Medulla oblongata (tissue), 1 donor: ENCODE measurements at regions not wholly inside any gene's neighbourhood (a gene's known extent, or its start where the extent isn't known, plus 50 kb on each side); places are given as distances from the start of the nearest gene placed in this dataset.
A peak's percentile ranks its signal among the peaks of the same experiment; 100 is the strongest.

ENCODE experiments used
- DNase-seq: peaks from one replicate; pipeline ENCODE4 v3.0.0-alpha.2; 2015; ENCODE audit errors: extremely low spot score

DNA sequence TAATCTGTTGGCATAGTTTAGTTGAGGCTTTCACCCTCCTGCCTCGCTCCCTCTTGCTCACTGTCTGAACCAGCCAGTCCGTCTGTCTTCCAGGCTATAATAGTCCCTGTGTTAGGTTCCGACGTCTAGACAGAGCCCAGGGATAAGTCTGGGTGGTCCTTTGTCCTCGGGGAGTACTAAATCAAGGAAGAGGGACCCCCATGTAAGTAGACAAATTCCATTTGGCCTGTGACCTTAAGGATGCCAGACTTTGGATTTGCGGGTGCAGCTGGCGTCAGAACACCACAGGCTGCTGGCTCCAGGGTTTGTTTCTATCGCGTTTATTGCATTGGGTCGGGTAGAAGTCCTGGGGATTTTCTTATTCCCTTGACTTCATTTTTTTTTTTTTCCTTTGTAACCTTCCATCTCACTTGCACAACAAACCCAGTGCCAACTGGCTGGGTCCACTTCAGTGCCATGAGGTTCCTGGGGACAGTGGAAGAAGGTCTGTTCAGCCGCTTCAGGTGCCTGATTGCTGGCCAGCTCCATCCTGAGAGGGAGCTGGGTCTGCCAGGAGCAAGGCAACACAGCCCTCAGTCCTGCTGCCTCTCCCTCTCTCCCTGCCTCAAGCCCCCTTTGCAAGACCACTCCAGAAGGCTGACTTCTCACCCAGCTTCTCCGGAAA lies 95.4 kb upstream of the KLHL25 start:
- DNase-seq = no peak

DNA sequence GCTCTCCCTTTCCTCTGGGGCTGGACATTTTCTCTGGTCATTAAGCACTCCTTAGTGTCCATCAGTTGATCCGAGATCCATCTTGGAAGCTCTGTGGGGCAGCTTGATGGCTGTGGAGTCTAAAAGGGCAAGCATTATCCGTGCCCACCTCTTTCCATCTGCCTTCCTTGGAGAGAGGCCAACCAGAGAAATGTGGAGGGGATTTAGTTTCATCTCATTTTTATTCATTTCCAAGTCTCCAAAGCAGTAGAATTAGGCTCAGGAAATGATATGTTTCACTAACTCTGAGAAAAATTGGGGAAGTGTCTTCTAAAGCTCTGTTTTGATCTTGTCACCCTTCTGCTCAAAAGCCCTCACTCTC lies 95.9 kb upstream of the KLHL25 start:
- no peak for DNase-seq

DNA sequence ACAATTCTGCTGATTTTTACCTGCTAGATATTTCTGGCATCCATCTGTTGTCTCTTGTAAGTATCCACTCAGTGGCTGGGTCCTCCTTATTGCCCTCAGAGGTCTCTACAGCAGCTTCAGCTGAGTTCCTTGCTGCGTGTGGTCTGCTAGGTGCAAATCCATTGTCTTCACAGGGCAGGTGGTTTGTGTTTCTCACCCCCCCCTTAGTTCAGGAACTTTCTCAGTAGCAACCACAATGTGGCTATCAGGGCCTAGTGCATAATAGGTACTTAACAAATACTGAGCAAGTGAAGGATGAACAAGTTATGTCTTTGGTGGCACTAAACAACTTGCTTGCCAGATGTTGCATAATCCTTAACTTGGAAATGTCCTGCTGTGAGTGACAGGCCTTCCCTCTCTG lies 96.7 kb upstream of the KLHL25 start:
- DNase-seq = no peak

DNA sequence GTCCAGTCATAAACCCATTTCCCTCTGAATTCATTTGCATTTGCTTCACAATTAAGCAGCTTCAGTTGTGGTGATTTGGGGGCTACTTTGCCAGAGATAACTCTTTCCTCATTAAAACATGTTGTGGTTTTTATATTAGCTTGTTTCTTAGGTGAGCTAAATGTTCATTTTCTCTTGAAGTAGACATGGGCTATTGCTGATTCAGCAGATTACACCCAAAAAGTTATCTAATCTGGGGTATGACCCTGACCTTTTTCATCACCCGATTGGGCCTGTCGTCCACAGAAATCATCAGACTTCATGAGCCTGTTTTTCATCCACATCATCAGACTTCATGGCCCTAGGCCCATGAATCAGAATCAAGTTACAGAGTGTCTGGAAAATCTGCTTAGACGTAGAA lies 97.5 kb upstream of the KLHL25 start:
- no peak for DNase-seq

DNA sequence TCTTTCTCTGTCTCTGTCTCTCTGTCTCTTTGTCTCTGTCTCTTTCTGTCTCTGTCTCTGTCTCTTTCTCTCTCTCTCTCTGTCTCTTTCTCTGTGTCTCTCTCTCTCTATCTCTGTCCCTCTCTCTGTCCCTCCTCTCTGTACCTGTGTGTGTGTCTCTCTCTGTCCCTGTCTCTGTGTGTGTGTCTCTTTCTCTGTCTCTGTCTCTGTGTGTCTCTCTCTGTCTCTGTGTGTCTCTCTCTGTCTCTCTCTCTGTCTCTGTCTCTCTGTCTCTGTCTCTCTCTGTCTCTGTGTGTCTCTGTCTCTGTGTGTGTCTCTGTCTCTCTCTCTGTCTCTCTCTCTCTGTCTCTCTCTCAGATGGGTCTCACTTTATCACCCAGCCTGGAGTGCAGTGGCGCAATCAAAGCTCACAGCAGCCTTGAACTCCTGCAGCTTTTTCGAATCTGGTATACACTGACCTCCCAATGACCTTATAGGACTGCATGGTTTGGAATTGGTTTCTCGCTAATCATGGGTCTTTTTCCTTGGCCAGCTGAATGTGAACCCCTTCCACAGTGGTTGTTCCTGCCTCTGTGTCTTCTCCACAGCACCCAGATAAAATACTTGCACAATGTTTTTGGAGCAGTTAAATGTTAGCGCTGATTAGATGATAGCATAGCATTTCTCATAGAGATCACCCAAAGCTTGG lies 102.6 kb upstream of the KLHL25 start:
- DNase-seq = no peak

DNA sequence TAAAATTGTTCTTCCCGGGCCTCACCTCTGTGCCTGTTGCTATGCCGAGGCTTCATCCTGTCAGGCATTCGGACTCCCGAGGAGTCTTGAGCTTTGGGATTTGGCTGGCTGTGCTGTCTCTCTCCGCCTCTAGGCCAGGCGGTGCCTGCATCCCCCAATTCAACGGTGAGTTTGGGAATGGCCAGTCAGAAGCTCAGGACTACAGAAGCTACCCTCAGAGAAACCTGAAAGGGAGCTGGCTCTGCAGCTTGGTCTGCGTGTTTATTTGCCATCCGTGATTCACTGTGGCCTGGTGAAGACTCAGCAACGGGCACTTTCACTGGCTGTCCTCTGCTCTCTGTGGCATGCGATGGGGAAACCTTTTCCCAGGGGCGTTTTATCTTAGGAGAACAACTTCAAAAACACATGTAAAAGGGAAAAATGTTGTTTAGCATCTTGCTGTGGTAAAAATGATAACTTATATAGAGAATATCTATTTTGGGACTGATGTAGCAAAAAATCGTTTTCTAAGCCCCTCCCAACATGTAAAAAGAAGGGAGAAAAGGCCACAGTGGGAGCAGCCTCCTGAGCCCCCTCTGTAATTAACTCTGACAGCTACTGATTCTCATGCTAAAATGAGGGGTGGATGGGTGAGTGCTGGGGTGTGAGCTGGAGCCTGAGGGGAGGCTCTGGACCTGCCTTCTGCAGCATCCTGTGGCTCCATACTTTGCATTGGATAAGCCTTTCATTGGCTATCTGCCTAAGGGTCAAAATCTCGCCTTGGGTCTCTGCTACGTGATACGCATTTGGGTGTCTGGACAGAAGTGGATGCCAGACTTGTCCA lies 103.4 kb upstream of the KLHL25 start:
- DNase-seq = no peak

DNA sequence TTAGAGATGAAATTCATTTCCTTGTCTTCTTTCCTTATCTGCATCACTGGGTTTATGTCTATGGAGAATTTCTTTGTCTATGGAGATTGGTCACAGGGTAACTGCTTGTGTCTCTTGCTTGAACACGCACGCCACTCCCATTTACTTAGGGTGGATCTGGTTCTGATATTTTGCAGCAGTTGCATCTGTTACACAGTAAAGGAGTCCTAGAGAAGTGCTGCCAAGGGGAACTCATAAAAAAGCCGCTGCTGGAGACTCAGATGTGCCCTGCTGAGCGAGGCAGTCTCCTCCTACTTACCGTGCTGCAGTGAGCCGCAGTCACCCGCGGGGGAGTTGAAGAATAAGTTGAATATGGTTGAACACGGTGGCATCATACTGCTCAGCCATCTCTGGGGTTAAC lies 105.2 kb upstream of the KLHL25 start:
- no peak for DNase-seq

DNA sequence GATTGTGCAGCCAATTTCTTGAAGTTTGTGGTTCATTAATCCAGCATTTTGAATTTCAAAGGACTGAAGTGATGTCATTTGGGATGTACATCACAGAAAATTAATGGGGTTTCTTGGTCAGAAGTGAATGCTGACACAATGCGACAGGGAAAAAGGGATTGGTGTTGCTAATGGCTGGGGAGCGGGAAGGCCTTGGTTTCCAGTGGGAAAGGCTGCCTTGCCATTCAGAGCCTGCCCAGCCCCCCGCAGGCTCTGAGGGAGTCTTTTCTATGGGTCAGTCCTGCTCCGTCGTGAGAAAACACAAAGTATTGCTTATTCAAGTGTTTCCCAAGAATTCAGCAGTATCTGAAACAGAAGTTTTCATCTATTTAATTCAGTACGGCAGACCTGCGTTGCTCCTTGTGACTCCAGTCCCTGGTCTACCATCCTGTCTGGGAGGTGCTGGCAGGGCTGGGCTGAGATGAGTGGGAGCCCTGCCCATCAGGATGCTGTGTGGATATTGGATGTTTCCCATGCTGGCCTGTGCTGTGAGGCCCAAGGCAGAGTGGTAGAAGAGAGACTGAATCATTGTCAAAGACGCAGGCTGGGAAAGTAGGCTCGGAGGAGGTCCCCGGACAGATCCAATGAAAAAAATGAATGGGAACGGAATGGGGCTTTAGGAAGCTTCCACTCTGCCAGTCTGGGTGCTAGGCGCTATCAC lies 111.2 kb upstream of the KLHL25 start:
- DNase-seq = peak; percentile 8

DNA sequence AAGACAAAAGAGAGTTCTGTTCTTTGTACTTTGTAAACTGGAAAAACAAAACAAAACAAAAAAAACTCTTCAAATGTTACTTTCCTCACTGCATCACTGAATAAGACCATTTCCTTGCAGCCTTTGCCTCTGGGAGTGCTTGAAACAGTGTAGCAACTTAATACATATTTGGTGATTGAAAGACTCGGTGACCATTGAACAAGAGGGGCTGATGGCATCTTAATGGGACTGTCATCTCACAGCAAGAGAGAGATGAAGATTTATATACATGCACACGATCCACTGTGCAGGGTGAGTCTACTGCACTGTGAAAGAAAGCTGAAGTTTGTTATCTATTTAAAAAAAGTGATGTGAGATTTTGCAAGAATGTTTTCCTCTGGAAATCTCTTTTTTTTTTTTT lies 111.9 kb upstream of the KLHL25 start:
- DNase-seq = peak; percentile 15

DNA sequence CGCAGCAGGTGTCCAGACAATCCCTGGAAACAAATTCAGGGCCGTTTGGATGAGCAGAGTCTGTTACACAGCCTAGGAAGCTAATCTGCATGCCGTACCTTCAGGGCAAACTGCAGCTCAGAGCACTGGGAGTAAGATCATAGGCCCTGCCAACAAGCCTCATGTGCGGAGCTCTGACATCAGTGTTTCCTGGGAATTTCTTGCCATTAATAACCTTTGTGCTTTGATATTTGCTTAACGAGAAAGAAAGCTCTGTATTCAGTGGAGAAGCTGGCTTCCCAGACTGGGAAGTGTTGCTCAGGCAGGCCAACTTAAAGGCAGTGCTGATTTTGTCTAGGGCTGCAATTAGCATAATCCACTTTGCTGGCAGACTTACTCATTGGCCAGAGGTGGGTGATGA lies 116.1 kb upstream of the KLHL25 start:
- DNase-seq = no peak

DNA sequence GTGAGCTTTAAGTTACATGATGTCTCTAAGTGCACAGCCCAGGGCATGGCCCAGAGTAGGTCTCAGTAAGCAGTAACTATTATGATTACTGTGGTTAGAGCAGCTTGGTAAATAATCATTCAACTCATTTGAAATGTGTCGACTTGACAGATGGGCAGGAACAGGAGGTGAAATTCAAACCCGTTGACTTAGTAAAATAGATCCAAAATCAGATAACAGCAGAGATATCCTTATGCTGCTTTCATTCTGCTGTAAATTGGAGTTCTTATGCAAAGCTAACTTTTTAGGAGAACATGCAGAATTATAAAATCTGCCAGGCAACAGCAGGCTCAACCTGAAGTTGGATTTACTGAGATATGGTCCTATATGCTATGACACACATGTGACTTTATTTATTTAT lies 118.7 kb upstream of the KLHL25 start:
- no peak for DNase-seq

DNA sequence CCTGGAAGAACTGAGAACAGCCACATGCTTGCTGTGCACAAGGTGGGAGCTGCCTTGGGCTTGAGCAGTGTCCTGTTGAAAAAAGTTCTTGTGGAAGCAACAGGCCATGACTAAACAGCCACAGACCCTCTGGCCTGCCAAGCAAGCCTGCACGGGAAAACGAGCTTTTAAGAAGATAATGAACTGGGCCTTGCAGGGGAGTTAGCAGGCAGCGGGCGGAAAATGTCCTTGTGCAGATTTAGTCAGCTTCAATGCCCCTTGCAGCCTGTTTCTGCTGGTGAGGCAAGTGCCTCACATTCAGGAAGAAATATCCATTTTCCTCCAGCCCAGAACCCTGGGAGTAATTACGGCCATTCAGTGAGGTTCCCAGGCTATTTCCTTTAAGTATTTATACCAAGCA lies 126.2 kb upstream of the KLHL25 start:
- DNase-seq = no peak

DNA sequence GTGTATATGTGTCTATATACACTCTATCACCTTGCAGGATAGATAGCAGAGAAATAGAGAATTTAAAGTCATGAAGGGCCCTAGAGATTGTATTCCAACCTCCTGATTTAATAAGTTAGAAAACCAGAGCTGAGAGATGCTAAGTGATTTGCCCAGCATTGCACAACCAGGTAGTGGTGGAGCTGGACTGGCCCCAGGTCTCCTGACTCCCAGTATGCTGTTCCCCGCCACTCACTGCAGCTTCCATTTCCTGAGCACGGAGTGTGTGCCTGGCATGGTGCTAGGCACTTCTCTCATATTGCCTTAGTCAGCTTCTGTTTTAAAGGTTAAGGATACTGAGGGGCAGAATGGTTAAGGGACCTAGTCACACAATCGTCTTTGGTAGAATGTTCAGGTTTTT lies 129.4 kb upstream of the KLHL25 start:
- no peak for DNase-seq

DNA sequence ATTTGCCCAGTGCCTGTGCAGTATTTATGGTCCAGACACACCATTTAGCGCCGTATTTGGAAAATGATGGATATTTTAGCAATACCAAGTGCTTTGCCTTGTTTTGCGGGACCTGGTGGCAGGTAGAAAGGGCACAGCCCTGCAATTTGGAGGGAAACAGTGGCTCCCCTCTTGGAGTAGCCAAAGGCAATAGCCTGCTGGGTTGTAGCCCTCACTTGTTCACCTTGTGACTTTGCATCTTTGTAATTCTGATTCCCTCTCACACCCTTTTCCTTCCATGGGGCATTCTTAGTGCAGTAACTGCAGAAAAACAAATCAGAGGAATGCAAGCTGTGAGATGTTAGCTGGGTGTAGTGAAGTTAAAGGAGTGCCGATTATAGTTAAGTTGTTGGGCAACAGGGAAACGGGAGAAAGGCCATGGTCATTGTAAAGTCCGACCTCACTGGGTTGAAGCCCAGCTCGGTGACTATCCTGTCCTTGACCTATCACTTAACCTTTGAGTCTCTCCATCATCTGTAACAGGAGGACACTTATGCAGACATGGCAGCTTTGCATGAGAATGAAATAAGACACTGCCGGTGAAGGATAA lies 131.0 kb upstream of the KLHL25 start:
- DNase-seq = no peak

DNA sequence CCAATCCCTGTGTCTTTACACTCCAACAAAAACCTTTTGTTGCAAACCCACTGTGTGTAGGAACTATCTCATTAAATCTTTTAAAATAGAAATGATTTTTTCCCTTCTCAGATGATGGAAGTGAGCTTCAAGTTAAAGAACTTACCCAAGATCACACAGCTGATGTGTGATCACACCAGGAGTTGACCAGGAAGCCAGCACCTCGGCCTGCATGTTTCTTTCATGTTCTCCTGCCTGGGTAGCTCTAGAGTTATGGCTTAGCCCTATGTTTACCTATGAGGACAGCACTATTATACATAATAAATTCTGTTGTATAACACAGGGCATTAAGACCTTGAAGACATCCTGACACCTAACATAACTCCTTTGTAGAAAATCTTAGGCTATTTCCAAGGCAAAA lies 132.1 kb upstream of the KLHL25 start:
- no peak for DNase-seq

DNA sequence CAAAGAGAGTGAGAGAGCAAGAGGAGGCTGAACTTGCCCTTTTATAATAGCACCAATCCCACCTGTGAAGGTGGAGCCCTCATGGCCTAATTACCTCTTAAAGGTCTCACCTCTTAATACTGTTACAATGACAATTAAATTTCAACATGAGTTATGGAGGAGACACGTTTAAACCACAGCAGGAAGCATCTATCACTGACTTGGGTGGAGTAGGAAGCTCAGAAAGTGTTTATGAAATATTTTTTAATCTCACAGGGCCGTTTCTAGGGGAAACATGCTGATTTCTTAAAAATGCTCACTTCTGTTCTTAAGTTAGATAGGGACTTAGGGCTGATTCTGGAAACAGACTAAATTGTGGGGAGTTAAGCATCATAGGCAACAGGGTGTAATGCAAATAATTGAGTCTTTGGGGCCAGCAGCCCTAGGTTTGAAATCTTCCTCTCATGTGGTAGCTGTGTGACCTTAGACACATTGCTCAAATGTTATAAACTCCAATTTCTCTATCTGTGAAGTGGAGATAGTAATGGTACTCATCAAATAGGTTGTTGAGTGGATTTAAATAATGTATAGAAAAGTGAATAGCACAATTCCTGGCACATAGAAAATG lies 133.3 kb upstream of the KLHL25 start:
- DNase-seq = no peak

DNA sequence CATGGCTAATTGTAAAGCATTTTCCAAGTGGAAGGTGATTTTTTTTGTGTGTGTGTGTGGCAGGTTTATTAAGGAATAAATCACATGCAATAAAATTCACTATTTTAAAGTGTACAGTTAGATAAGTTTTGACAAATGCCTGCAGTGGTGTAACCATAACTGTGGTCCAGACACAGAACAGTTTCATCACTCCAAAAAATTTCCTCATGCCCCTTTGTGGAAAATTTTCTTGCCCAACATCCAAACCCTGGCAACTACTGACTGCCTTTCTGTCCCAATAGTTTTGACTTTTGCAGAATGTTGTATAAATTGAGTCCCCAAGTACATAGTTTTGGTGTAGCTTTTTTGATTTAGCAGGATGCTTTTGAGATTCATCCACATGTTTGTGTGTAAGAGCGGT lies 135.1 kb upstream of the KLHL25 start:
- DNase-seq = no peak

DNA sequence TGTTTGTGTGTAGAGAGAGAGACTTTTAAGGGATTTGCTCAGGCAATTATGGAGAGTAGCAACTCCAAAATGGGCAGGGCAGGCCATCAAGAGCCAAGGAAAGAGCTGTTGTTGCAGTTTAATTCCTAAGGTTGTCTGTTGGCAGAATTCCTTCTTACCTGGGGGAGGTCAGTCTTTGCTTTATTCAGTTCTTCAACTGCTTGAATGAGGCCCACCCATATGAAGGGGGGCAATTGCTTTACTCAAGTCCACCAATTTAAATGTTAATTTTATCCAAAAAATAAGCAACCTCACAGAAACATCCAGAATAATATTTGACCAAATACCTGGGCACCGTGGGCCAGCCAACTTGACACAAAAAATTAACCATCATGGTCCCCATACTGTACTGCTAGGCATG lies 137.7 kb upstream of the KLHL25 start:
- no peak for DNase-seq

DNA sequence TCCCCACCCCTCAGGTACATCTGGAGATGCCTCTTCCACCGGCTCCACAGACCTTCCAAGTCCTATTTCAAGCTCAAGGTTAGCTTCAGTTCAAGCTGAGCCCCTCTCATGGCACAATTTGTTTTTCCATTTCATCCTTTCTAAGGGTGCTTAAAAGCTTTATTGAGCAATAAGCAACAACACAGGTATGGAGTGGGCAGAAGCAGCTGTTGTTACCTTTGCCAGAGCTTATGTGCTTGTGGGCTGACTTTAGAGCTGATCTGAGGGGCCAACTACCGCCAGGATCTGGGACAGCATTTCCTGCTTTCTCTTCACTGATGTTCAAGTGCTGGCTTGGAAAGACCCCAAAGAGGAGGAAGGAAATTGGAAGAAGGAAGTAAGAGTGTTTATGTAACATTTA lies 140.0 kb upstream of the KLHL25 start:
- no peak for DNase-seq

DNA sequence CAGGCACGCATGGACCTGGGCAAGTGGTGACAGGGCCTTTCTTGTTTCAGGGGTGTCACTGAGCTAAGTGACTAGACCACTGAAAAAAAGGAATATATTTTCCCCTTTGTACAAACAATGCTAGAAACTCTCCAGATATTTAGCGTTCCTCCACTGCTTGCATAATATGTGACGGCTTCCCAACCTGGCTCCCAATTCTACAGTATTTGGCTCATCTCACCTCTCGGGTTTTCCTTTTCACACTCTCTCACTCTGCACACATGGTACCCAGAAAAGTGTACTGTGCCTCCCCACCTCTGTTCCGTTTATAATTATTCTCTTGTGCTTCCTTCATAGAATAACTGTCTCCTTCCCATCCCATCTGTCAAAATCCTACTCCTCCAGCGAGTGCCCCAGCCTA lies 140.5 kb upstream of the KLHL25 start:
- DNase-seq = no peak

DNA sequence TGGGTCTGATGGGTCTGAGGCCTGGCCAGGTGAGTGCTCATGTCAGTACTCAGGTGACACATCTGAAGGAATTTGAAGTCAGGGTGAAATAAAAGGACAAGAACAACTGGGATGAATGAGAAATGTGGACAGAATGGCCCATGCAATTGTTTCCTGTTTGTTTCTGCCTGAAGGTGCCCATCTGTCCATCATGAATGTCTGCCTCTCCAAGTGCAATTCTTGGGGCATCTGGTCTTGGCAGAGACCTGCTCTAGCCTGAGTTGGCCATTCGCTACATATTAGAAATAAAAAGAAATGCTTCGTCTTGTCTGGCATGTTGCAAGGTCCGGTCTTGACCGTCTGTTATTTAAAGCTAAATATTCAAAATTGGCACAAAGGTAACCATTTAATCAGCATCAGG lies 142.0 kb upstream of the AGBL1 start:
- DNase-seq = no peak
